ENCODE measurements at regions not wholly inside any gene's neighbourhood (a gene's known extent, or its start where the extent isn't known, plus 50 kb on each side); places are given as distances from the start of the nearest gene placed in this dataset.

GRCh38 chr2:8479298-8479697 lies 202.6 kb upstream of the ID2 start:
- no peak overlapping the region for H2BK12ac ChIP-seq (ENCODE audit: low read length in 2 of 2)
- no peaks in the 10 kb centered on the region for H3K9me3 ChIP-seq (ENCODE audit: control insufficient read depth, low read length)
- H3K36me3 ChIP-seq (ENCODE audit: control insufficient read depth in 1 of 2, insufficient read depth in 2 of 2, low read depth in 1 of 2, low read length in 2 of 2) = no peaks in the 10 kb centered on the region
- H3K4ac ChIP-seq (ENCODE audit: low read depth in 1 of 2, low read length in 2 of 2) = no peak overlapping the region
- 46% methylated on average over 12 of the region's 12 CpGs for WGBS
- no peak overlapping the region for H3K23ac ChIP-seq (ENCODE audit: low read length in 2 of 2)
- H3K4me1 ChIP-seq (ENCODE audit: control insufficient read depth, insufficient read depth, low read depth, low read length) = peaks cover 23% of the 10 kb centered on the region
- H3K18ac ChIP-seq (ENCODE audit: low read depth in 1 of 2, low read length in 2 of 2) = no peak overlapping the region
- H3K4me2 ChIP-seq (ENCODE audit: low read length, poor library complexity, severe bottlenecking) = no peak overlapping the region
- no peak overlapping the region for H2BK5ac ChIP-seq (ENCODE audit: low read depth, low read length, poor library complexity, severe bottlenecking)
- H2AFZ ChIP-seq (ENCODE audit: low read depth, low read length) = no peak overlapping the region
- no peak overlapping the region for H3K14ac ChIP-seq (ENCODE audit: low read length in 2 of 2)
- no peak overlapping the region for H3K9ac ChIP-seq (ENCODE audit: low read length)
- H4K8ac ChIP-seq (ENCODE audit: low read length) = no peak overlapping the region
- no peak overlapping the region for H2BK15ac ChIP-seq (ENCODE audit: low read depth, poor library complexity, severe bottlenecking)
- peak overlapping the region; percentile 16 for H2AK5ac ChIP-seq (ENCODE audit: low read length, severe bottlenecking)
- H3K27ac ChIP-seq (ENCODE audit: low read length, poor library complexity, severe bottlenecking) = no peak overlapping the region
- no peak overlapping the region for H4K91ac ChIP-seq (ENCODE audit: low read length)
- no peak overlapping the region for H2BK120ac ChIP-seq (ENCODE audit: low read depth, low read length)
- H3K79me1 ChIP-seq (replicated peaks; ENCODE audit: low read length, poor library complexity, severe bottlenecking) = no peaks in the 10 kb centered on the region
- H3K4me3 ChIP-seq (ENCODE audit: insufficient read depth in 1 of 2, low read depth in 1 of 2, low read length in 2 of 2) = no peak overlapping the region
- peak; percentile 4 for DNase-seq
- H3K27me3 ChIP-seq (ENCODE audit: control insufficient read depth in 1 of 2, insufficient read depth in 1 of 2, low read length in 2 of 2) = no peaks in the 10 kb centered on the region

- H4K91ac ChIP-seq (ENCODE audit: low read length) = no peak overlapping the region
- H2AK5ac ChIP-seq (ENCODE audit: low read length, severe bottlenecking) = peak overlapping the region; percentile 43
- H2BK12ac ChIP-seq (ENCODE audit: low read length in 2 of 2) = no peak overlapping the region
- no peaks in the 10 kb centered on the region for H3K9me3 ChIP-seq (ENCODE audit: control insufficient read depth, low read length)
- no peak for DNase-seq
- H2BK5ac ChIP-seq (ENCODE audit: low read depth, low read length, poor library complexity, severe bottlenecking) = no peak overlapping the region
- no peaks in the 10 kb centered on the region for H3K27me3 ChIP-seq (ENCODE audit: control insufficient read depth in 1 of 2, insufficient read depth in 1 of 2, low read length in 2 of 2)
- H3K4me3 ChIP-seq (ENCODE audit: insufficient read depth in 1 of 2, low read depth in 1 of 2, low read length in 2 of 2) = no peak overlapping the region
- no peak overlapping the region for H3K14ac ChIP-seq (ENCODE audit: low read length in 2 of 2)
- no peaks in the 10 kb centered on the region for H3K79me1 ChIP-seq (replicated peaks; ENCODE audit: low read length, poor library complexity, severe bottlenecking)
- no peak overlapping the region for H2BK120ac ChIP-seq (ENCODE audit: low read depth, low read length)
- WGBS = 70% methylated on average over 5 of the region's 5 CpGs
- no peak overlapping the region for H3K4me2 ChIP-seq (ENCODE audit: low read length, poor library complexity, severe bottlenecking)
- no peak overlapping the region for H4K8ac ChIP-seq (ENCODE audit: low read length)
- no peak overlapping the region for H3K23ac ChIP-seq (ENCODE audit: low read length in 2 of 2)
- no peak overlapping the region for H3K4ac ChIP-seq (ENCODE audit: low read depth in 1 of 2, low read length in 2 of 2)
- H3K36me3 ChIP-seq (ENCODE audit: control insufficient read depth in 1 of 2, insufficient read depth in 2 of 2, low read depth in 1 of 2, low read length in 2 of 2) = no peaks in the 10 kb centered on the region
- no peak overlapping the region for H2BK15ac ChIP-seq (ENCODE audit: low read depth, poor library complexity, severe bottlenecking)
- H3K27ac ChIP-seq (ENCODE audit: low read length, poor library complexity, severe bottlenecking) = no peak overlapping the region
- no peak overlapping the region for H3K18ac ChIP-seq (ENCODE audit: low read depth in 1 of 2, low read length in 2 of 2)
- no peak overlapping the region for H2AFZ ChIP-seq (ENCODE audit: low read depth, low read length)
- H3K9ac ChIP-seq (ENCODE audit: low read length) = no peak overlapping the region
- peaks cover 23% of the 10 kb centered on the region for H3K4me1 ChIP-seq (ENCODE audit: control insufficient read depth, insufficient read depth, low read depth, low read length)
Observed at GRCh38 chr2:8480915-8481314, 200.9 kb upstream of the ID2 start.

DNA sequence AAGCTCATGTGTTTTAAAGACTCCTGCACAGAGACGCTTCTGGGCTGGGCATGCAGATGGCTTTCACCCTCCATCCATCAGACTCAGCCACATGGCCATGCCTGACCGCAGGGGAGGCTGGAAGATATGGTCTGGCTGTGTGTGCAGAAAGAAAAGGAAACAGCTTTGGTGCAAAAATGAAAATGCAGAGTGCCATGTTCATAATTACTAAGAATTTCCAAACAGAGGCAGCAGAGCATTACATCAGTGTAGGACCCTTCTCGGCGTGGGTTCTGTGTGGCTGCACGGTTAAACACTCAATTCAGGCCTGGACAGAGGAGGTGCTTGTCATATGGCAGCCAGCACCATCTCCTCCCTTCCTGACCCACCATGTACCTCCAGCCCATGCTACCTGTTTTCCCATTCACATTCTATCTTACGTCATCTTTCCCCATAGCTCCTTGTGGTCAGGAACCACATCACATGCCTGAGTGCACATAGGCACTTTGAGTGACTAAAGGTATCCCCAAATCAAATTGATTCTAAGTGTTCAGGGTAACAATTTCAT lies 200.3 kb upstream of the ID2 start:
- Histone ChIP-seq H3K36me3 (ENCODE audit: control insufficient read depth in 1 of 2, insufficient read depth in 2 of 2, low read depth in 1 of 2, low read length in 2 of 2) (no peaks in the 10 kb centered on the region), H3K4me1 (ENCODE audit: control insufficient read depth, insufficient read depth, low read depth, low read length) (peaks cover 22% of the 10 kb centered on the region), H2BK120ac (ENCODE audit: low read depth, low read length) (no peak overlapping the region), H2AFZ (ENCODE audit: low read depth, low read length) (no peak overlapping the region), H2AK5ac (ENCODE audit: low read length, severe bottlenecking) (no peak overlapping the region), H3K23ac (ENCODE audit: low read length in 2 of 2) (no peak overlapping the region), H3K14ac (ENCODE audit: low read length in 2 of 2) (no peak overlapping the region), H3K27ac (ENCODE audit: low read length, poor library complexity, severe bottlenecking) (no peak overlapping the region), H2BK15ac (ENCODE audit: low read depth, poor library complexity, severe bottlenecking) (no peak overlapping the region), H3K9ac (ENCODE audit: low read length) (no peak overlapping the region), H4K8ac (ENCODE audit: low read length) (no peak overlapping the region), H2BK12ac (ENCODE audit: low read length in 2 of 2) (no peak overlapping the region), H3K18ac (ENCODE audit: low read depth in 1 of 2, low read length in 2 of 2) (no peak overlapping the region), H3K27me3 (ENCODE audit: control insufficient read depth in 1 of 2, insufficient read depth in 1 of 2, low read length in 2 of 2) (no peaks in the 10 kb centered on the region), H3K4ac (ENCODE audit: low read depth in 1 of 2, low read length in 2 of 2) (no peak overlapping the region), H3K4me2 (ENCODE audit: low read length, poor library complexity, severe bottlenecking) (no peak overlapping the region), H3K4me3 (ENCODE audit: insufficient read depth in 1 of 2, low read depth in 1 of 2, low read length in 2 of 2) (no peak overlapping the region), H4K91ac (ENCODE audit: low read length) (no peak overlapping the region), H3K79me1 (replicated peaks; ENCODE audit: low read length, poor library complexity, severe bottlenecking) (no peaks in the 10 kb centered on the region), H2BK5ac (ENCODE audit: low read depth, low read length, poor library complexity, severe bottlenecking) (no peak overlapping the region), H3K9me3 (ENCODE audit: control insufficient read depth, low read length) (no peaks in the 10 kb centered on the region)
- DNase-seq = no peak
- 85% methylated on average over 6 of the region's 6 CpGs for WGBS

DNA sequence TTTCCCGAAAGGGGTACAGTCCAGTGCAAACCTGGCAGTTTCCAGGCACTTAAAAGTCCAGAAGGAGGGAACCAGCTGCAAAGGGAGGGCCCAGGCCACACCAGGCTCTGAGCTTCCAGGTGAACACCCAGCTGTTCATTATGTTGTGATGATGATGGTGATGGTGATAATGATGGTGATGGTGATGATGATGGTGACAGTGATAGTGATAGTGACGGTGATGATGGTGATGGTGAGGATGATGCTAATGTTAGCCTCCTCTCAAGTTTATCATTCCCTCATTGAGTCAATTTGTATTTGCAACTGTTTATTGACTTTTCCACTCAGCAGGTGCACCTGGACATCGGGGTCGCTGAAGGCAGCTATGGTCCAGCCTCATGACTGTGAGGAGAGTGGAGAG lies 199.4 kb upstream of the ID2 start:
- Histone ChIP-seq H2AFZ (ENCODE audit: low read depth, low read length) (no peak overlapping the region), H3K9me3 (ENCODE audit: control insufficient read depth, low read length) (no peaks in the 10 kb centered on the region), H3K79me1 (replicated peaks; ENCODE audit: low read length, poor library complexity, severe bottlenecking) (no peaks in the 10 kb centered on the region), H3K27ac (ENCODE audit: low read length, poor library complexity, severe bottlenecking) (no peak overlapping the region), H3K4me2 (ENCODE audit: low read length, poor library complexity, severe bottlenecking) (no peak overlapping the region), H3K36me3 (ENCODE audit: control insufficient read depth in 1 of 2, insufficient read depth in 2 of 2, low read depth in 1 of 2, low read length in 2 of 2) (no peaks in the 10 kb centered on the region), H3K4me1 (ENCODE audit: control insufficient read depth, insufficient read depth, low read depth, low read length) (peaks cover 21% of the 10 kb centered on the region), H3K4me3 (ENCODE audit: insufficient read depth in 1 of 2, low read depth in 1 of 2, low read length in 2 of 2) (no peak overlapping the region), H2BK5ac (ENCODE audit: low read depth, low read length, poor library complexity, severe bottlenecking) (no peak overlapping the region), H3K18ac (ENCODE audit: low read depth in 1 of 2, low read length in 2 of 2) (no peak overlapping the region), H3K27me3 (ENCODE audit: control insufficient read depth in 1 of 2, insufficient read depth in 1 of 2, low read length in 2 of 2) (no peaks in the 10 kb centered on the region), H3K4ac (ENCODE audit: low read depth in 1 of 2, low read length in 2 of 2) (no peak overlapping the region), H2BK15ac (ENCODE audit: low read depth, poor library complexity, severe bottlenecking) (no peak overlapping the region), H3K9ac (ENCODE audit: low read length) (no peak overlapping the region), H4K91ac (ENCODE audit: low read length) (no peak overlapping the region), H3K14ac (ENCODE audit: low read length in 2 of 2) (no peak overlapping the region), H2AK5ac (ENCODE audit: low read length, severe bottlenecking) (no peak overlapping the region), H2BK12ac (ENCODE audit: low read length in 2 of 2) (no peak overlapping the region), H3K23ac (ENCODE audit: low read length in 2 of 2) (no peak overlapping the region), H4K8ac (ENCODE audit: low read length) (no peak overlapping the region), H2BK120ac (ENCODE audit: low read depth, low read length) (no peak overlapping the region)
- DNase-seq = no peak
- WGBS = 88% methylated on average over 4 of the region's 4 CpGs

Measured in mesenchymal stem cell (in vitro differentiated cells and primary cell).